ENCODE measurements at regions not wholly inside any gene's neighbourhood (a gene's known extent, or its start where the extent isn't known, plus 50 kb on each side); places are given as distances from the start of the nearest gene placed in this dataset.

DNA sequence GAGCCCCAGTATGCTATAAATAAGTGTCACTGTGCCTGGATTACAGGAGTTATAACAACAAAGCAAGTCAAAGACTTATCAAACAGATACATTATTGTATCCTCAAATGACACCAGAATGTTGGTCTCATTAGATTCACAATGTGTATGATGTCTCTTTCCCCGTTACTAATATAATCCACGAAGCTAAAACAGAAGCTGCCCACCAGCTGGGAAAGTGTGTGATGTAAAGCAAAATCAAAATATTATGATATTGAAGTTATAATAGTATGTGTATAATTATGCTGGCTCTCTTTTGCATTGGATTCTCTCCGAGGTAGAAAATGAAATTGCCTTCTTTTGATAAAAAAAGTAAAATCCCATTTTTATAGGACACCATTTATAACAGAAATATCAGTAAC is 127.3 kb upstream of the MAN2A1 start:
- TF ChIP-seq POLR2A (IDR thresholded peaks at IDR 0.05; ENCODE audit: low read depth, low read length) = no peak
- TF ChIP-seq POLR2AphosphoS5 (IDR thresholded peaks at IDR 0.05; ENCODE audit: low read depth, low read length) = no peak
